Activated CD4-positive, alpha-beta T cell treated with anti-CD3 and anti-CD28 coated beads, Interleukin-2, amount 50 U/mL, for 16 hours (primary cell): ENCODE measurements at regions not wholly inside any gene's neighbourhood (a gene's known extent, or its start where the extent isn't known, plus 50 kb on each side); places are given as distances from the start of the nearest gene placed in this dataset.
"Not testable (repeated sequence)": the region's sequence is repeated elsewhere in the genome, so short reads cannot be mapped to it uniquely, and the experiment has no call there.

Source experiments
- DNase-seq: peaks from one replicate; pipeline ENCODE4 v3.0.0-alpha.2; 2020

DNA sequence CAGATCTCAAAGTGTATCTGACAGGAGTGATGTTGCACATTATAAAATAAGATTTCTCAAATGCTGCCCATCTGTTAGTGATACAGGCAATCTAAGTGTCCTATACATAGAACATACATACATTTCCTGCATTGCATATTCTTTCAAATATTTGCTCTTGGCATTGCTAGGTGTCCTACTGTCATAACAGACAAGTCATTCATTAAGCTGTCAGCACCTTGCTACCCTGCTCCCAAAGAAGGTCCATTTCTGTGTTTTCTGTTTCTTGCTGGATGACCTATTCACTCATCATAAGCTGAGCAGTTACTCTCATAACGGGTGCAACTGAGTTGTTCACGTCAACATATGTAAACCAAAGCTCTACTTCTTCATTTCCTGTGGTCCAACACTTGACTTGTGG lies 719.0 kb downstream of the KCNJ2 start:
- DNase-seq = no peak

DNA sequence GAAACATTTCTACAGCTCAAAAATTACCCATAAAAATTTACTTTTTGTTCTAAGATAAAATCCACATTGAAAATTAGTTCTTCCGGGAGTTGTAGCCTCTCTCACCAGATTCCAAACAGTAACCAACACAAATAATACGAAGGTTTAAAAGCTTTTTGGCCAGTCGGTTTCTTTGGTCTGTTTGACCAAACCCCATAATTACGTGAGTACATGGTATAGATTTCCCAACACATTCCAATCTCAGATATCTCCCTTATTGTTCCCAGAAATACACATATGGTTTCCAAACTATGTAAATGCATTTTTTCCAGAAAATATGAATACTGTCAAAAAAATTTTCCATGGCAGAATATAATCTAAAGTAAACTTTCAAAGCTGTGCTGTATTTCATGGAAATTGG lies 722.0 kb downstream of the KCNJ2 start:
- DNase-seq = no peak

DNA sequence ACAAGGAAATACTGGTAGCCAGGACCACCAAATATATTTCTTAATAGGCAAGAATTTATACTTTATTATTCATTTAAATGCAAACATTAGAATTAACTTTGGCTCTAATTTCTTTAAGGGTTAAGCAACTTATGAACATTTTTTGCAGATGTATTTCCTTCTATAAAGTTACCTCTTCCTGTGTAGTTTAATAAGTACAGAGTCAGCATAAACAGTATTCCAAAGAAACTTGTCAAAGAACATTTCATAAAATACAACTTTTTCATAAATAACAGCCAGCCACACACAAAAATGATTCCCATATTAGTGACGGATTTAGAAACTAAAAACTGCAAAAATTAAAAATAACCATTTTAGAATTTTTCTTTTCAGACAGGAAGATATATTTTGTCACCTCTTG lies 723.2 kb downstream of the KCNJ2 start:
- no peak for DNase-seq

DNA sequence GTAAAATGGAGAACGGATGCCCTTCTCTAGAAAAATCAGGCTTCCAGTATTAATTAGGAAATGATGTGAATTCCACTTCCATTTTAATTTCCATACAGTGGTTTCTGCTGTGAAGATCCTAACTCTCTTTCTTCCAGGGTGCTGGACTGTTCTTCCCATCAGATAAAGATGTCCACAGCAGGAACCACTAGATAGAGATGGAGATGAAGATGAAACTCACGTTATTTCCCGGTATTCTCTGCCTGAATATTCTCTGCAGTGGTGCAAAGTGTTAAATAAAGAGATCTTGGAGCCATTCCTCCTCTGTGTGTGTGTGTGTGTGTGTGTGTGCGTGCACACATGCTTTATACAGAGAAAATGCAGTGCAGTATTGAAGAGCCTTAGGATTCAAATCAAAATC lies 727.5 kb downstream of the KCNJ2 start:
- DNase-seq = no peak

DNA sequence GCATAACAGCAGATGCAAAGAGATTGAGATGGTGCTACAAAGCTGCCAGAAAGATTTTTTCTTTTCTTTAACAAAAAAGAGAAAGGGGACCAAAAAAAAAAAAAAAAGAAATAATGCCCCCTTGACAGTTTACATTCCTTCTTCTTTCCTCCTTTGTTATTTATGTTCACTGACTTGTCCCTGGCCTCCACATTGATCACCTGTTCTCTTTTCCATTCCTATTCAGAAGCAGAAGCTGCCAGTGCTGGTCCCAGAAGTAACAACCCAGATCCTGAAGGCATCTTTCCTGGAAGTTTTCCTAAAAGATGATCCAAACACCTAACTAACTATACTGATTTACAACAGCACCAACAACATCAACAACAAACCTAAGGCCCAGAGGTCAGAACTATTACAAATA lies 728.1 kb downstream of the KCNJ2 start:
- DNase-seq = no peak

DNA sequence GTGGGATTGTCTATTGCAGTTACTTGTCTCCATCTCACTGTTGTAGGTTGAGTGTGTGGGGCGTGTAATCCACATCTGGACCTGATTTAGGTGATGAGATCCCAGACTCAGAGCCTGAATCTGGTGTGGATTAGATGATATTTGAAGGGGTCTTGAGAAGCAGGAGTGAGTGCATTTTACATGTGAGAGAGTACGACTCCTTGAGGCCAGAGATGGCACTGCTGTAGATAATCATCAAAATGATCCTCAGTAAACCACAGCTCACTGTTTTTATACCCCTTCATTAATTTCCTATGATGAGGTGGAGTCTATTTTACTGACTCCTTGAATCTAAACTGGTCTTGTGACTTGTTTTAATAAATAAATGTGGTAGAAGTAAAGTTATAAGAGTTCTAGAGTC lies 732.5 kb downstream of the KCNJ2 start:
- no peak for DNase-seq

DNA sequence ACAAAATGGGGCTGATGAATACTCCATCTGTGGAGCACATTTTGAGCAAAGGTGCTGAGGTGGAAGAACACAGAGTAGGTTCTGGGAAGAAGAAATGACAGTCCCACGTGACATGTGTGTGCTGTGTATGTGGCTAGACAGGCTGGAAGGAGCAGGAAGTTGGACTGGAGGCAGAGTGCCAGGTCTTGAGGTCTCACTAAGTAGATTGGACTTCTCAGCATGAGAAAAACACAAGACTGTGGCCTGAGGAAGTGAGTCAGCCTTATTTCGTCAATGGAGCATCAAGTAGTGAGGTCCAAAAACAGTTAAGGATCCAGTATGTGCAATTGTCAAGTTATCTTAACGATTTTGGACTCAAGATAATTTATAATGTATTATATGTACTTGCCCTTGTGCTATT lies 736.5 kb downstream of the KCNJ2 start:
- DNase-seq = no peak

DNA sequence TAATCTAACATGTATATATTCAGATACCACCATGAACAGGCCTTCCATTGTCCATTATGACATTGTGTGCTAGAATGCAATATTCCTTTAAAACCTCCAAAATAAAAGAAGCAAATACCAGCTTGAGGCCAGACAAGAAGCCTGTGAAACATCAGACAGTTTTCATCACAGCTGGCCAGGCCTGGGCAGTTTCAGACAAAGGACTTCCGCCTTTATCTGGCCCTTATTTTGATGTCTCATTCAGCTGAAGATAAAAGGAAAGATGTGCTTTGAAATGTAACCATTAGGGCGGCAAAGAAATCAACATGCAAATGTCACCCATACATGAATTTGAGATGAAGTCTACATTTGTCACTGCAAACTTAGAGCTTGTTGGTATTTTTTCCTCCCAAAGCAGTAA lies 737.5 kb downstream of the KCNJ2 start:
- DNase-seq = no peak

DNA sequence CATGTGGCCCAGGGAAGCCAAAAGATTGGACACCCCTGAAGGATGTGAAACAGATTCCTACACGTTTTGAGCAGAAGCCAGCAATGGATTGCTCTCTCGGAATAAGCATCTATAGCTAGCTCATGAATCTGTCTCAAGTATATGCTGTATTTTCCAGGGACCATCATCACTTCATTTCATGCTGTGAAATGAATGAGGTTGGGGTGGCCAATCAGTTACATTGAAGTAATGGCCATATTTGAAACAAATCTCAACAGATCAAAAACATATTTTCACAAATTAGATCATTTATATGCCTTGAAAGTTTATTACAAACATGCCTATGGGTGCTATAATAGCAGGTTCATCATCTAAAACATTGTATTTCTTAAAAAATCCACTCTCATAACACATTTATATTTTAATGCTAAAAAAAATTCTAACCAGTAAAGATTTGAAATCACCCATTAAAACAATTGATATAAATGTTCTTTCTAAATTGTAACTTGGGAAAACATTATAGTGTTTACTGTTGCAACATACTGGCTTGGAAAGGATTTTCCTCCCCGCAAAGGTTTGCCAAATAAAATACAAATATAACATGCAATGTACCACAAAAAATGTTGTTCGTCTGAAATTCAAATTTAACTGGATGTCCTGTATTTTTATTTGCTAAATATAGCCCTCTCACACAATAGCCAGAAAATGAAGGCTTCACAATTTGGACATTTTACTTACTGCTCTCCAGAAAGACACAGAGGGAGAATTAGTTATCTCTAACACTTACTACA lies 743.6 kb downstream of the KCNJ2 start:
- DNase-seq = no peak

DNA sequence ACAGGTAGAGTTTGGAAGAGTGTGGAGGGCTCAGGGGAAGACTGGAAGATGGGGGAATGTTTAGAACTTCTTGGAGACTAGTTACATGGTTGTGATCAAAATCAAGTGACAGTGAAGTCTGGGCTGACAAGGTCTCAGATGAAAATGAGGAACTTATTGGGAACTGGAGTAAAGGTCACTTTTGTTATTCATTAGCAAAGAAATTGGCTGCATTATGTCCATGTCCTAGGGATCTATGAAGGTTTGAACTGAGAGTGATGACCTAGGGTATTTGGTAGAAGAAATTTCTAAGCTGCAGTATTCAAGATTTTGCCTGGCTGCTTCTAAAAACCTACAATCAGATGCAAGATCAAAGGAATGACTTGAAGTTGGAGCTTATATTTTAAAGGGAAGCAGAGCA lies 747.1 kb downstream of the KCNJ2 start:
- no peak for DNase-seq

DNA sequence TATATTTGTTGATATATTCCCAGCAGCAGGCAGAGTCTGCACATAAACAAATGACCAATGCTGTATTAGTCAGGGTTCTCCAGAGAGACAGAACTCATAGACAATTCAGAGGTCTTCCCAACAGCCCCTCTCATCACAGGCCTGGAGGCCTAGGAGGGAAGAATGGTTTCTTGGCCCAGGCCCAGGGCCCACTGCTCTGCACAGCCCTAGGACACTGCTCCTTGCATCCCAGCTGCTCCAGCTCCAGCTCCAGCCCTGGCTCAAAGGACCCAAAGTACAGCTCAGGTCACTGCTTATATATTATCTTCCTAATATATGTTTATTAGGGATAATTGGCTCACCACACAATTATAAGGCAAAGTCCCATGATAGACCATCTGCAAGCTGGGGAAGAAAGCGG lies 749.9 kb downstream of the KCNJ2 start:
- no peak for DNase-seq

DNA sequence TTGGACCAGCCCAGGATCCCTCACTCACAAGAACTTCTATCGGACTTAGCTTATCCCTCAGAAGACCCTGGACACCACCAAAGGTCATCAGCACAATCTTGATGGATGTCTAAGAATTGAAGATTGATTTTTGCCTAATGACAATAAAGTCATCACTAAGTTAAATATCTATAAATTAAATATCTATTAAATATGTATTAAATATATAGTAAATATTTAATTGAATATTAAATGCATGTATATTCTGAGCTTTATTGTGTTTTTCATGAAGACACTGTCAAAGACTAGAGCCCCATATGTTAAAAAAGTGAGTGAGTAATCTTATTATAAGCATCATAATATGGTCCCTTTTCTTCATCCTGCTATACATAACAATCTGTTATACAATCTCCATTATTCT lies 751.1 kb downstream of the KCNJ2 start:
- DNase-seq = no peak

DNA sequence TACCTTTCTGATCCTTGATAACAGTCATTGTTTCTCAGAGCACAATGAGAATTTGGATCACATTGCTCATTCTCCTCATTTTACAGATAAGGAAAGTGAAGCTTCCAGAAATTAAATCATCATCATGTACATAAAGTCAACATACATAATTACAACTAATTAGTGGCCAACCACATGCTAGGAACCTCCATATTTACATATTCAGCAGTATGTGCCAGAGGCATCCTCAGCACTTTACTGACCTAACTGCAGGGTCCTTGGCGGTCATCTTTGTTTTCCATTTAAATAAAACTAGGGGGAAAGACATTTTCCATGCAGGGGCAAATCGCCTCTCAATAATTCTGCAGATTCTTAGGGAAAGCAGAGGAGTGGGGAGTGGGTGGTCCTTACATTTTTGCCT lies 752.9 kb downstream of the KCNJ2 start:
- no peak for DNase-seq

DNA sequence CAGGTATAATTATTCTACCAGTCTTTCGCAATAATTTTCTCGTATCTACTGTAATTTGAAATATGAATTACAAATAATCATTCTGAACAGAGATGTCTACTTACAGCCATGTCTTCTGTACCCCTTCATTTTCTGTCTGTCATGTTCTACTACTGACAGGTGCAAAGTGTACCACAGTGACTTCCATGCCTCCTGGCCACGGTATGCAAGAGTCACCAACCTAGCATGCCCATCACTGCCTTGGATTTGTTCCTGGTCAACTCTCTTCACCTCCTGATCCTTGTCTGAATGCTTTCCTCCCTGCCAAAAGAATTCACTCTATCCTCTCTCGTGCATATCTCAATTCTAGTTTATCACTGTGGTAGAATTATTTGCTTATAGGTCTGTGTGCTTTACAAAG lies 755.4 kb downstream of the KCNJ2 start:
- no peak for DNase-seq

DNA sequence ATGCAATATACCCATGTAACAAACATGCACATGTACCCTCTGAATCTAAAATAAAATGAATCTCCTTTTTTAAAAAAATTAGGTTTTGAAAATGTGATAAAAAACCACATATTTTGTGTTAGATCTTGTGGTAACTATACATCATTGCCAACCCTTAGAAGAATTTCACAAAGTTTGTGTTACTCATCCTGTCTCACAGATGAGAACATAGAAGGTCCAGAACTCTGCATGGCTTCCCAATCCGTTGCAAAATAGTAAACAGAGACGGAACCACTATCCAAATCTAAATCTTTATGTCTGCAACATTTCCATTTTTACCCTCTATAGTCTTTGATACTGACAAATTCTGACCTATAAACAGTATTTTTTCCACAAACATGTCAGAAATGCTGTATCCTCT lies 759.9 kb downstream of the KCNJ2 start:
- DNase-seq = no peak

DNA sequence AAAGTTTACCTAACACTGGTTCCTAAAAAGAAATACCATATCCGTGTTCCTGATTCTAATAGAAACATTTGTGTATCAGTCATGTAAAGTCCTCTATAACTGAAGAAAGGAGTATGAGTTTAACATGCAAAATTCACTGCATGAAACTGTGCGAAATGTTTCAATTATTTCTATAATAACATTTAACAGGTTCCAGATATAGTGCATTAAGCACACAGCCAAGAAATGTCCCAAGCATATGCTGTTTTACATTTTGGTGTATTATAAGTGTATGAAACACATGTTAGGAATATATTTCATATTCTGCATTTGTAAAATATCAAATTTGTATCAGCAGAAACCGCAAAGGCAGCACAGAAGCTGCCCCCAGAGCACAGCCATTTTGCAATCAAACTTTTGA lies 764.9 kb downstream of the KCNJ2 start:
- DNase-seq = no peak

DNA sequence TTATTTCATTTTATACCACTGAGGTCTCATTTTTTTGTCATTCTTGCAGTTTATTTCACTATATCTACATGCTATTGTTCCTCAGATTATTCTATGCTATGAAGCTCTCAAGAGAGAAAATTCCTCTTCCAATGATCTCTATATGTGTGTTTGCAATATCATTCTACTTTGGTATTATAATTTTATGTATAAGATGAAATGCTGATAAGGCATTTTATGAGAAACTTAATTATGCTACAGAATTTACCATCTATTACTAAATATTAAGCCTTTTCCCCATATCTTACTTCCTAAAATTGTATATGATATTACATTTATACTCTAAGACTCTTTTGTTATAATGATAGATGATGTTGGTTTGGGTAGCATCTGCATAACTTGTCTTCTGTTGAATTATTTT lies 765.5 kb downstream of the KCNJ2 start:
- no peak for DNase-seq

DNA sequence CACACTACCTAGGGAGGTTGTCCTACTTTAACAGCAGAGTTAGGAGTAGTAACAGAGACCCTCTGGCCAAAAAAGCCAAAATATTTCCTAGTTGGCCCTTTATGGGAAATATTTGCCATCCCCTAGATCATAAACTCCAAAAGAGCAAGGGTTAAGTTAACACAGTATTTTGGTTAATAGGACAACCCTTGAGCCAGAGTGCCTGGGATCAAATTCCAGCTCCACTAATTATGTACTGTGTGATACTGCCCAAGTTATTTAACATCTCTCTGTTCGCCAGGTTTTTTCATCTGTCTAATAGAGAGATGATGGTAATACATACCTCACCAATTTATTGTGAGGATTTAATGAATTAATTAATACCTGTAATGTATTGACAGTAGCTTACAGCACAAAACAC lies 767.4 kb downstream of the KCNJ2 start:
- no peak for DNase-seq

DNA sequence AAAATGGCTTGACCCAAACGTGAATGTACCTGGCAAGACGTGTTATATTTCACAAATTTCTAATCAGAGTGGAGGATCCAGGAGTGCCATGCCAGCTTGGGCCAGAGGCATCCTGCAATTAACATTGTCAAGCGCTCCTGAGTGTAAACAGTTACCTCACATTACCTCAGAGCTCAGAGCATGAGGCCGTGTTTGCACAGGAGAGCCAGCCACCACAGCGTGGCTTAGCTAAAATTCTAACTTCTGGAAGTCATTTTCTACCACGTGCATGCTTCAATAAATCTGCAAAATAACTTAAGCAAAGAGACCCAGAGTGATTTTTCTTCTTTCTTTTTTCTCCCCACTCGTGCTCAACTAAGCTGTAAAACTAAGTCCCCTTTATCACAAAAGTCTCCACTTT lies 769.0 kb downstream of the KCNJ2 start:
- no peak for DNase-seq

DNA sequence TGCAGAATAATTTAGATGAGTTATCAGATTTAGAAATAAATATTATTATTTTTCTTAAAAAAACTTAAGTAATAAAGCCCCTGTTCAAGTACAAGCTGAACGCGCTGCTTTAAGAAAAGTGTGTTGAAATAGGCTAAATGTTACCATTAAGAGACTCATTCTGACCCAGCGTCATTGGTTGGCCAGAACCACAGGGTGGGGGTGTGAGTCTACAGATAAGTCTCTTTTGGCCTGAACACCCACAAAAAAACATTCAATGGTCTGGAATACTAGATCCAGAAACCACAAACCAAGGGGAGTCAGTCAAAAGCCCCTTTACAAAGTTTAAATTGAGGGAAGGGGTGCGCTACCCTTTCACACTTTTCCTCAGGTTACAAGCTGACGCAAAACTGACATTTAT lies 776.1 kb downstream of the KCNJ2 start:
- no peak for DNase-seq

DNA sequence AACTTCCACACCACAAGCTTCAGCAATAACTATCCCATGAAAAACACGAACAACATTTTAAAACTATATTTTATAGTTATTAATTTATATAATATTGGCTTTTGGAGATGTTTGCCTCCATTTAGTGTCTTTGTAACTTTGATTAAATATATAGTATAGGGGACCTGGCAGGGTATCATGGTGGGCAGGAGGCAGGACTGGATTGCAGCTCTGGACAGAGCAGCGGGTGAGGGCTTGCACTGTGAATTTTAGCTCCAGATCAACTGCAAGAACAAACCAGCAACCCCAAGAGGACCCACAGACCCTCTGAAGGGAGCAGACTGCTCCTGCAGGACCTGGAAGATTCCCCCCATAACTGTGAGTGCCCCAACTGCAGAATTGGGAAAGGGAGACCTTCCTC lies 777.9 kb downstream of the KCNJ2 start:
- no peak for DNase-seq

DNA sequence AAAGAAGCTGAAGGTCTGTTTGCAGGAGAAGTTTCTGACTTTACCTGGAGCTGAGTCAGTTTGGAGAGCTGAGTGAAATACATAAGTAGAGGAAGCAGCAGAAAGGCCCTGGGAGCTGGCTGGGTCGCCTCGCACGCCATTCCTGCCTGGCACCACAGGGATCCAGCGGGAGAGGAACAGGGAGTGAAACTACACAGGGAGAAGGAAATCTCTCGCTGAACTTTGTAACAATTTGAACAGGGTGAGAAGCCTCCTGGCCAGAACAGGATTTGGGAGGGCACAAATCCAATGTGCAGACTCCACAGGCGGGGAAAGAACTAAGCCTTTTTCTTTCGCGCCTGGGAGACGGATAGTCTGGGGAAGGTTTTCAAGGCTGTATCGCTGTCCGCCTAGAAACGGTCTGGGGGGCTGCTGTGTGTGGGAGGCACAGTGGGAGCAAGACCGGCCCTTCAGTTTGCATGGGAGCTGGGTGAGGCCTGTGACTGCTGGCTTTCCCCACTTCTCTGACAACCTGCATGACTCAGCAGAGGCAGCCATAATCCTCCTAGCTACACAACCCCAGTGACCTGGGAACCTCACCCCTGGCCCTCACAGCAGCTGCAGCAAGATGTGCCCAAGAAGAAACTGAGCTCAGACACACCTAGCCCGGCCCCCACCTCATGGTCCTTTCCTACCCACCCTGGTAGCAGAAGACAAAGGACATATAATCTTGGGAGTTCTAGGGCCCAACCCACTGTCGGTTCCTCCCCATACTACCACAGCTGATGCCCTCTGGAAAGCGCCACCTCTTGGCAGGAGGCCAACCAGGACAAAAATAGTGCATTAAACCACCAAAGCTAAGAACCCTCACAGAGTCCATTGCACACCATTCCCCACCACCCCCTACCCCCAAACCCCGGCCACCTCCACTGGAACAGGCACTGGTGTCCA lies 778.6 kb downstream of the KCNJ2 start:
- DNase-seq = no peak

DNA sequence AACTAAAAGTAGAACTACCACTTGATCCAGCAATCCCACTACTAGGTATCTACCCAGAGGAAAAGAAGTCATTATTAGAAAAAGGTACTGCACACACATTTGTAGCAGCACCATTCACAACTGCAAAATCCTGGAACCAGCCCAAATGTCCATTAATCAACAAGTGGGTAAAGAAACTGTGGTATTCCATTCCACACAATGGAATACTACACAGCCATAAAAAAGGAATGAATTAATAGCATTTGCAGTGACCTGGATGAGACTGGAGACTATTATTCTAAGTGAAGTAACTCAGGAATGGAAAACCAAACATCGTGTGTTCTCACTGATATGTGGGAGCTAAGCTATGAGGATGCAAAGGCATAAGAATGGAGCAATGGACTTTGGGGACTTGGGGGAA lies 783.8 kb downstream of the KCNJ2 start:
- DNase-seq = not testable (repeated sequence)

DNA sequence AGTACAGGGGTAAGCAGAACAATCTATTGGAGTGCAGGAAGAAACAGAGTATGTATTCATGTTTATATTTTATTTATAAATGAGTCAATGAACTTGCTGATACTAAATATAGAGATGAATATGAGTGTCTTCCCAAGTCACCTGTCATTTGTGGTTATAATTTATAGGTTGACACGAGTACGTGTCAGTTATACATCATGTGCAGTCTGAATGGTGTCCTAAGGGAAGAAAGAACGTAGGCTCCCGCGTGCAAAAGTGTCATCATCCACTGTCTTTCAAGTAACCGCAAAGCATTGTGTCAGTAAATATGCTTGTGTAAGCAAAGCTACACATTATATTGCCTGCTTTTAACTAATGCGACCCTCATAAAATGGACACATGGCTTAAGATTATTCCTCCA lies 786.1 kb downstream of the KCNJ2 start:
- DNase-seq = no peak

DNA sequence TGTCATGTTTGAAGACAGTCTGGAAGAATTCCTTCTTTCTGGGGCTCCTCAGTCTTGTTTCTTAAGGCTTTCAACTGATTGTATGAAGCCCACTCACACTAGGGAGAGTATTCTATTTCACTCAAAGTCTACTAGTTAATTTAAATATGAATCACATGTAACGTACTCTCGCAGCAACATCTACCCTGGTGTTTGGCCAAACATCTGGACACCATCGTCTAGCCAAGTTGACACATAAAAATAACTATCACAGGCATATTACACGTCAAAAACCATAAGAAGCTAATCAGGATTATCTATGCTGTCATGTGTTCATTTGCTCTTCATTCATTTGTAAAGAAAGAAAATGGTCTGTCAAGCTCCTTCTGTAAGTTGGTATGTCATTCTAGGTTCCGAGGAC lies 787.4 kb downstream of the KCNJ2 start:
- DNase-seq = no peak
